ENCODE measurements at regions not wholly inside any gene's neighbourhood (a gene's known extent, or its start where the extent isn't known, plus 50 kb on each side); places are given as distances from the start of the nearest gene placed in this dataset.

GRCh38 chrX:98412058-98412457 is 1528.3 kb downstream of the RPA4 start:
- ATAC-seq (ENCODE audit: low read depth) (no peak), DNase-seq (no peak)
- H3K23ac ChIP-seq (ENCODE audit: low read depth, low read length): no peak overlapping the region
- H3K9ac ChIP-seq (ENCODE audit: low read depth, low read length): no peak overlapping the region
- CTCF ChIA-PET: no interaction called here
- H4K91ac ChIP-seq (ENCODE audit: insufficient read depth, low read depth, low read length): no peak overlapping the region
- no peaks in the 10 kb centered on the region for H3K9me1 ChIP-seq (ENCODE audit: insufficient read depth, low read length)
- no peak overlapping the region for H3K4ac ChIP-seq (ENCODE audit: low read depth, low read length)
- intact Hi-C loops (cut with micrococcal nuclease) (no loop called here), in situ Hi-C loops (cut with MboI; ENCODE audit: low sequenced_read_pairs) (no loop called here), dilution Hi-C loops (cut with HindIII; ENCODE audit: low sequenced_read_pairs, unreplicated experiment) (no loop called here)
- no peaks in the 10 kb centered on the region for H3K27me3 ChIP-seq (ENCODE audit: control insufficient read depth, insufficient read depth, low read length)
- TF ChIP-seq RFX5 (IDR thresholded peaks at IDR 0.05; ENCODE audit: low read depth, low read length): no peak
- no peak for TF ChIP-seq MAZ (IDR thresholded peaks at IDR 0.05; ENCODE audit: borderline replicate concordance, low read depth, low read length)
- TF ChIP-seq BHLHE40 (IDR thresholded peaks at IDR 0.05; ENCODE audit: low read depth, low read length): no peak
- TF ChIP-seq MAFK (IDR thresholded peaks at IDR 0.05; ENCODE audit: low read depth, low read length): peak; percentile 80
- H2AK5ac ChIP-seq (ENCODE audit: low read depth, low read length): no peak overlapping the region
- H4K5ac ChIP-seq (ENCODE audit: low read depth, low read length): no peak overlapping the region
- H2AK9ac ChIP-seq (replicated peaks; ENCODE audit: low read depth, low read length, poor library complexity): no peak overlapping the region
- no peak overlapping the region for H2AFZ ChIP-seq (replicated peaks; ENCODE audit: low read length, poor library complexity)
- WGBS, 2 experiments (ENCODE audit: extremely low coverage in 2 of 2, insufficient read length in 1 of 2): no CpG with 5 or more reads among the region's 1 CpG
- H4K8ac ChIP-seq (ENCODE audit: low read depth in 2 of 2, low read length in 2 of 2): no peak overlapping the region
- no peaks in the 10 kb centered on the region for H3K4me1 ChIP-seq (ENCODE audit: control insufficient read depth, insufficient read depth, low read length)
- H2BK5ac ChIP-seq (ENCODE audit: low read depth, low read length, poor library complexity, severe bottlenecking): no peak overlapping the region
- no peaks in the 10 kb centered on the region for H3K79me1 ChIP-seq (ENCODE audit: low read depth in 1 of 2, low read length in 2 of 2)
- POLR2A ChIA-PET (ENCODE audit: unreplicated experiment): no interaction called here
- H2BK20ac ChIP-seq (ENCODE audit: low read depth, low read length): no peak overlapping the region
- H2BK120ac ChIP-seq (ENCODE audit: low read depth, low read length): no peak overlapping the region
- H3K9me3 ChIP-seq (ENCODE audit: control insufficient read depth, insufficient read depth, low read length): no peaks in the 10 kb centered on the region
- no peak overlapping the region for H3K14ac ChIP-seq (replicated peaks; ENCODE audit: low read depth, low read length)
- no peak overlapping the region for H3K4me3 ChIP-seq (ENCODE audit: insufficient read depth, low read depth, low read length)
- no peaks in the 10 kb centered on the region for H4K20me1 ChIP-seq (ENCODE audit: insufficient read depth, low read length)
- BruUV-seq (replicated peaks): no TSS peak
- no peak overlapping the region for H3K27ac ChIP-seq (ENCODE audit: insufficient read depth, low read length)
- H3K56ac ChIP-seq (ENCODE audit: extremely low read depth, insufficient read depth, low read length): no peak overlapping the region
- no peaks in the 10 kb centered on the region for H3K36me3 ChIP-seq (ENCODE audit: control insufficient read depth, insufficient read depth, low read length)
- no peak overlapping the region for H3K4me2 ChIP-seq (ENCODE audit: low read depth, low read length)
- no peak overlapping the region for H2BK15ac ChIP-seq (ENCODE audit: low read depth, low read length)
- no peak overlapping the region for H3K18ac ChIP-seq (ENCODE audit: low read depth, low read length)
